Bronchial epithelial cell (primary cell): ENCODE measurements at regions not wholly inside any gene's neighbourhood (a gene's known extent, or its start where the extent isn't known, plus 50 kb on each side); places are given as distances from the start of the nearest gene placed in this dataset.

Experiments
- DNase-seq: peaks from one replicate; pipeline ENCODE4 v3.0.0-alpha.2; 2010; ENCODE audit warnings: low read depth
- FAIRE-seq: peaks from 2 replicates; lab custom pipeline; 2011; peaks lifted over from hg19 to GRCh38; lab: Jason Lieb, UNC
- H3K27me3 ChIP-seq: 2 replicates; pipeline ENCODE4 v1.5.1; 2011; ENCODE audit warnings: low read length; ENCODE audit not compliant: control insufficient read depth, insufficient read depth
- H3K36me3 ChIP-seq: 2 replicates; pipeline ENCODE4 v1.5.1; 2011; ENCODE audit warnings: low read length; ENCODE audit not compliant: control insufficient read depth, insufficient read depth
- H3K4me3 ChIP-seq: 2 replicates; pipeline ENCODE4 v1.5.1; 2011; ENCODE audit warnings: mild to moderate bottlenecking, low read depth, low read length, control low read depth
- CTCF ChIP-seq: IDR thresholded peaks from 2 replicates; pipeline ENCODE4 v1.5.1; 2011; ENCODE audit warnings: mild to moderate bottlenecking, moderate library complexity, low read length, control low read depth, inconsistent platforms; ENCODE audit not compliant: insufficient read depth, severe bottlenecking

DNA sequence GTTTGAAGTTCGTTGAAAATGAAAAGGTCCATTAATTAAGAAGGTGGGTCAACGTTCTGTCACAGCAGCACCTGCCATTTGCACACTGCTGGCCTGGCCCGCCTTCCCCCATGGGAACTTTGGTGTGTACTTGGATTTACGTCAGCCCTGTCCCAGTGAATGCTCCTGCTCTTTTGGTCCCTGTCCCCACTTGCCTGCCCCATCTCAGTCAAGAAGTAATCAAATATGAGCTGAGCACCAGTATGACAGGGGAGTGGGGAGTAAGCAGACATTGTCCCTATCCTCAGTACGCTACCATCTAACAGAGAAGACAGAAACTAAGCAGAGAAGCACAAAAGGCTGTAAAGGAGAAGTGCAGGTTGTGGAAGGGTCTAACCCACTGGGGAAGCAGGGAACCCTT, 65.1 kb downstream of the SLC4A3 start:
- Histone ChIP-seq H3K27me3 (no peaks in the 10 kb centered on the region), H3K4me3 (no peak overlapping the region), H3K36me3 (no peaks in the 10 kb centered on the region)
- DNase-seq (no peak), FAIRE-seq (no peak)
- no peak for TF ChIP-seq CTCF

GRCh38 chr2:219695145-219695709, 67.8 kb downstream of the SLC4A3 start:
- FAIRE-seq = no peak
- Histone ChIP-seq H3K27me3 (no peaks in the 10 kb centered on the region), H3K4me3 (no peak overlapping the region), H3K36me3 (no peaks in the 10 kb centered on the region)
- DNase-seq = no peak
- TF ChIP-seq CTCF = no peak

- Histone ChIP-seq H3K27me3 (no peaks in the 10 kb centered on the region), H3K36me3 (no peaks in the 10 kb centered on the region), H3K4me3 (no peak overlapping the region)
- DNase-seq (no peak), FAIRE-seq (no peak)
- no peak for TF ChIP-seq CTCF
Observed at GRCh38 chr2:219697811-219698747, 70.6 kb downstream of the SLC4A3 start.

- Histone ChIP-seq H3K36me3 (no peaks in the 10 kb centered on the region), H3K27me3 (no peaks in the 10 kb centered on the region), H3K4me3 (no peak overlapping the region)
- DNase-seq (peak; percentile 69), FAIRE-seq (no peak)
- TF ChIP-seq CTCF = no peak
Observed at GRCh38 chr2:219698748-219699439, 71.5 kb downstream of the SLC4A3 start.

GRCh38 chr2:219699440-219699821, 72.0 kb downstream of the SLC4A3 start:
- FAIRE-seq = no peak
- no peaks in the 10 kb centered on the region for H3K36me3 ChIP-seq

More at GRCh38 chr2:219699440-219699821, 72.0 kb downstream of the SLC4A3 start:
- no peaks in the 10 kb centered on the region for H3K27me3 ChIP-seq
- no peak overlapping the region for H3K4me3 ChIP-seq
- no peak for TF ChIP-seq CTCF
- DNase-seq = no peak
